ENCODE measurements at regions not wholly inside any gene's neighbourhood (a gene's known extent, or its start where the extent isn't known, plus 50 kb on each side); places are given as distances from the start of the nearest gene placed in this dataset.

DNA sequence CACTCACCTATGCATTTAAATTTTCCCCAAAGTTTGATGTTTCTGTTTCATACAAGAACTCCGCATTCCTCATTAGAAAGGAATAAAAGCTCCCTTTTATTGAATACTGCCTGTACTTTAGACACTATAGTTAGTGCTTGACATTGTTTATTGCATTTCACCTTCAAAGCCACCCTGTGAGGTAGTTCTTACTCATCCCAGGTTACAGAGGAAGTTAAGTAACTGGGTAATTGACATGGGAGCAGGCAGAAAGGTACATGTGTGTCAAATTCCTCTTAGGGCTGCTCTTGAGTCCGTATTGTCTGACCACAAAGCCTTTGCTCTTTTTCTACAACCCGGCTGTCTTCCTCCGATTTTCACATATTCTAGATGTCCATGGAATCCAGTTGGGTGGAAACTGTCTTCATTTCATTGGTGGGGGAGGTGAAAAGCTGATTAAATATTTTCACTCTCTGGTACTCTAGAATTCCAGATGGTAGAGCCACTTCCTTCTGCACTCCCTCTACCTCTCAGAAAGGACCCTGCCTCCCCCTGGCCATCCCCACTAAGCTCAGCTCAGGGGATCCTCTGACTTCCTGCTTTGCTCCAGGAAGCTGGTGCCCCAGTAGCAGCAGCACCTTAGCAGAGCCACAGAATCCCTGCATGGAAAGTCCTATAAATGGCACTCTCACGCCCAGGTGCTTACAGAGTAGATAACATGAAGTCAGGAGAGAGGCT lies 319.2 kb downstream of the LRATD1 start:
- WGBS (ENCODE audit: insufficient coverage, insufficient replicate concordance, low lambda C conversion rate, missing lambda C conversion rate), result 30% methylated on average over 5 of the region's 5 CpGs
- ChIA-PET SMC1A (ENCODE audit: uncharacterized antibody, unreplicated experiment) (no interaction called here), POLR2A (no interaction called here), RAD21 (ENCODE audit: unreplicated experiment) (no interaction called here), CTCF (interaction anchor here (1.2 kb wide), 1 partner anchor 49 kb away, joined by 3 read pairs; no protein-coding TSS in a partner anchor)
- ATAC-seq (no peak), DNase-seq (ENCODE audit: low read depth, low spot score) (no peak), FAIRE-seq (no peak)
- Histone ChIP-seq H3K79me2 (ENCODE audit: control insufficient read depth, insufficient read depth, low read length) (no peaks in the 10 kb centered on the region), H3K4me3 (no peak overlapping the region), H3K9me3 (replicated peaks; ENCODE audit: control insufficient read depth, insufficient read depth, low read length) (no peaks in the 10 kb centered on the region), H3K27ac (ENCODE audit: control insufficient read depth, insufficient read depth) (no peak overlapping the region), H3K36me3 (ENCODE audit: control insufficient read depth in 2 of 2, insufficient read depth in 2 of 2, low read length in 1 of 2) (no peaks in the 10 kb centered on the region), H2AFZ (ENCODE audit: control insufficient read depth, low read depth, low read length) (no peak overlapping the region), H4K20me1 (ENCODE audit: control insufficient read depth, insufficient read depth) (no peaks in the 10 kb centered on the region), H3K9ac (ENCODE audit: control insufficient read depth, insufficient read depth, low read length) (no peak overlapping the region), H3K27me3 (replicated peaks in 1 of 2; ENCODE audit: control insufficient read depth in 2 of 2, insufficient read depth in 2 of 2, low read length in 1 of 2) (no peaks in the 10 kb centered on the region), H3K4me1 (ENCODE audit: control insufficient read depth, insufficient read depth, low read length) (no peaks in the 10 kb centered on the region), H3K4me2 (ENCODE audit: control insufficient read depth, insufficient read depth) (no peak overlapping the region)
- intact Hi-C loops (cut with micrococcal nuclease; ENCODE audit: unreplicated experiment) (no loop called here), in situ Hi-C loops (cut with MboI) (no loop called here)
- BruUV-seq (replicated peaks), result no TSS peak
- TF ChIP-seq STAT1 (conservative IDR thresholded peaks at IDR 0.05) (no peak), SMARCA5 (IDR thresholded peaks at IDR 0.05) (no peak), TCF3 (IDR thresholded peaks at IDR 0.05; ENCODE audit: borderline replicate concordance, insufficient read depth, low read depth, low read length) (no peak), ELK1 (IDR thresholded peaks at IDR 0.05; ENCODE audit: low read depth, low read length) (no peak), ATF2 (IDR thresholded peaks at IDR 0.05; ENCODE audit: low read length) (no peak), SPI1 (IDR thresholded peaks at IDR 0.05; ENCODE audit: borderline replicate concordance, insufficient read depth, low read depth, low read length) (no peak), FOXK2 (IDR thresholded peaks at IDR 0.05) (no peak), CHD4 (IDR thresholded peaks at IDR 0.05) (no peak), SUZ12 (IDR thresholded peaks at IDR 0.05; ENCODE audit: unreplicated experiment) (no peak), SREBF1 (IDR thresholded peaks at IDR 0.05; ENCODE audit: low read length) (no peak), BHLHE40 (IDR thresholded peaks at IDR 0.05; ENCODE audit: borderline replicate concordance in 1 of 2, low read depth in 2 of 2, low read length in 1 of 2) (no peak), WRNIP1 (IDR thresholded peaks at IDR 0.05; ENCODE audit: borderline replicate concordance, low read depth, low read length) (no peak)
- TF ChIP-seq, protein P1, sequence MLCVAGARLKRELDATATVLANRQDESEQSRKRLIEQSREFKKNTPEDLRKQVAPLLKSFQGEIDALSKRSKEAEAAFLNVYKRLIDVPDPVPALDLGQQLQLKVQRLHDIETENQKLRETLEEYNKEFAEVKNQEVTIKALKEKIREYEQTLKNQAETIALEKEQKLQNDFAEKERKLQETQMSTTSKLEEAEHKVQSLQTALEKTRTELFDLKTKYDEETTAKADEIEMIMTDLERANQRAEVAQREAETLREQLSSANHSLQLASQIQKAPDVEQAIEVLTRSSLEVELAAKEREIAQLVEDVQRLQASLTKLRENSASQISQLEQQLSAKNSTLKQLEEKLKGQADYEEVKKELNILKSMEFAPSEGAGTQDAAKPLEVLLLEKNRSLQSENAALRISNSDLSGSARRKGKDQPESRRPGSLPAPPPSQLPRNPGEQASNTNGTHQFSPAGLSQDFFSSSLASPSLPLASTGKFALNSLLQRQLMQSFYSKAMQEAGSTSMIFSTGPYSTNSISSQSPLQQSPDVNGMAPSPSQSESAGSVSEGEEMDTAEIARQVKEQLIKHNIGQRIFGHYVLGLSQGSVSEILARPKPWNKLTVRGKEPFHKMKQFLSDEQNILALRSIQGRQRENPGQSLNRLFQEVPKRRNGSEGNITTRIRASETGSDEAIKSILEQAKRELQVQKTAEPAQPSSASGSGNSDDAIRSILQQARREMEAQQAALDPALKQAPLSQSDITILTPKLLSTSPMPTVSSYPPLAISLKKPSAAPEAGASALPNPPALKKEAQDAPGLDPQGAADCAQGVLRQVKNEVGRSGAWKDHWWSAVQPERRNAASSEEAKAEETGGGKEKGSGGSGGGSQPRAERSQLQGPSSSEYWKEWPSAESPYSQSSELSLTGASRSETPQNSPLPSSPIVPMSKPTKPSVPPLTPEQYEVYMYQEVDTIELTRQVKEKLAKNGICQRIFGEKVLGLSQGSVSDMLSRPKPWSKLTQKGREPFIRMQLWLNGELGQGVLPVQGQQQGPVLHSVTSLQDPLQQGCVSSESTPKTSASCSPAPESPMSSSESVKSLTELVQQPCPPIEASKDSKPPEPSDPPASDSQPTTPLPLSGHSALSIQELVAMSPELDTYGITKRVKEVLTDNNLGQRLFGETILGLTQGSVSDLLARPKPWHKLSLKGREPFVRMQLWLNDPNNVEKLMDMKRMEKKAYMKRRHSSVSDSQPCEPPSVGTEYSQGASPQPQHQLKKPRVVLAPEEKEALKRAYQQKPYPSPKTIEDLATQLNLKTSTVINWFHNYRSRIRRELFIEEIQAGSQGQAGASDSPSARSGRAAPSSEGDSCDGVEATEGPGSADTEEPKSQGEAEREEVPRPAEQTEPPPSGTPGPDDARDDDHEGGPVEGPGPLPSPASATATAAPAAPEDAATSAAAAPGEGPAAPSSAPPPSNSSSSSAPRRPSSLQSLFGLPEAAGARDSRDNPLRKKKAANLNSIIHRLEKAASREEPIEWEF (IDR thresholded peaks at IDR 0.05; ENCODE audit: insufficient replicate concordance, low read depth, low read length), result no peak
- TF ChIP-seq, protein P2, sequence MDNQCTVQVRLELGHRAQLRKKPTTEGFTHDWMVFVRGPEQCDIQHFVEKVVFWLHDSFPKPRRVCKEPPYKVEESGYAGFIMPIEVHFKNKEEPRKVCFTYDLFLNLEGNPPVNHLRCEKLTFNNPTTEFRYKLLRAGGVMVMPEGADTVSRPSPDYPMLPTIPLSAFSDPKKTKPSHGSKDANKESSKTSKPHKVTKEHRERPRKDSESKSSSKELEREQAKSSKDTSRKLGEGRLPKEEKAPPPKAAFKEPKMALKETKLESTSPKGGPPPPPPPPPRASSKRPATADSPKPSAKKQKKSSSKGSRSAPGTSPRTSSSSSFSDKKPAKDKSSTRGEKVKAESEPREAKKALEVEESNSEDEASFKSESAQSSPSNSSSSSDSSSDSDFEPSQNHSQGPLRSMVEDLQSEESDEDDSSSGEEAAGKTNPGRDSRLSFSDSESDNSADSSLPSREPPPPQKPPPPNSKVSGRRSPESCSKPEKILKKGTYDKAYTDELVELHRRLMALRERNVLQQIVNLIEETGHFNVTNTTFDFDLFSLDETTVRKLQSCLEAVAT (IDR thresholded peaks at IDR 0.05), result no peak

Measured in GM12878 (cell line).